BJ (cell line): ENCODE measurements at regions not wholly inside any gene's neighbourhood (a gene's known extent, or its start where the extent isn't known, plus 50 kb on each side); places are given as distances from the start of the nearest gene placed in this dataset.

Experiments
- CTCF ChIA-PET: fragments of 350-600 bp; formaldehyde crosslinking; extraction: SDS; loops from one replicate; lab custom pipeline; 2021; ENCODE audit warnings: antibody characterized with exemption, inconsistent platforms; lab: Yijun Ruan, JAX
- POLR2A ChIA-PET: fragments of 300-600 bp; sonication (Branson Sonifier 250); formaldehyde crosslinking; extraction: SDS; loops from one replicate; lab custom pipeline; 2021; ENCODE audit warnings: antibody characterized with exemption; lab: Charles Lee
- DNase-seq: peaks from one replicate; pipeline ENCODE4 v3.0.0-alpha.2; 2011; ENCODE audit warnings: low read depth
- H3K27me3 ChIP-seq: 2 replicates; pipeline ENCODE4 v1.6.0; 2011; ENCODE audit warnings: low read length; ENCODE audit not compliant: control insufficient read depth, insufficient read depth
- H3K36me3 ChIP-seq: 2 replicates; pipeline ENCODE4 v1.5.1; 2011; ENCODE audit warnings: low read length; ENCODE audit not compliant: control insufficient read depth, insufficient read depth
- H3K4me3 ChIP-seq: 2 replicates; pipeline ENCODE4 v1.5.1; 2011; ENCODE audit warnings: low read depth, mild to moderate bottlenecking, control low read depth, low read length
- TF ChIP-seq, protein P1 (sequence below): IDR thresholded peaks from 2 replicates; pipeline ENCODE4 v1.5.1; 2011; ENCODE audit warnings: low read depth, mild to moderate bottlenecking, control low read depth, inconsistent platforms, low read length, moderate library complexity; ENCODE audit not compliant: insufficient read depth

DNA sequence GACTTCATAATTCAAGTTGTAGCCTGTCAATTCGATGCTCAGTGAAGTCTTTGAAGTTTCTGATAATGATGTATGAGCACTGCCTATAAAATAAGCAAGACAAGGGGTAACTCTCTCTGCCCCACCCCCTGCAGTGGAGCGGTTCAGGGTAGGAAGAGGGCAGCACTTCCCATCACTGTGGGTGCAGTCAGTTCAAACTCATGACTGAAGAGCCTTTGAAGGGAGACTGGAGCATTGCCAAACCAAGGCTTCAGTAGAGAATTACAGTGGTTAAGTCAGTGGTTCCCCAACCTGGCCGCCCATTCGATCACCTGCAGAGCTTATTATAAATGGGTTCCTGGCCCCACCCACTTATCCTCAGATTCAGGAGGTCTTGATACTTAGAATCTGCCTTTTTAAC, 190.6 kb downstream of the SHQ1 start:
- no peak for DNase-seq
- TF ChIP-seq, protein P1, sequence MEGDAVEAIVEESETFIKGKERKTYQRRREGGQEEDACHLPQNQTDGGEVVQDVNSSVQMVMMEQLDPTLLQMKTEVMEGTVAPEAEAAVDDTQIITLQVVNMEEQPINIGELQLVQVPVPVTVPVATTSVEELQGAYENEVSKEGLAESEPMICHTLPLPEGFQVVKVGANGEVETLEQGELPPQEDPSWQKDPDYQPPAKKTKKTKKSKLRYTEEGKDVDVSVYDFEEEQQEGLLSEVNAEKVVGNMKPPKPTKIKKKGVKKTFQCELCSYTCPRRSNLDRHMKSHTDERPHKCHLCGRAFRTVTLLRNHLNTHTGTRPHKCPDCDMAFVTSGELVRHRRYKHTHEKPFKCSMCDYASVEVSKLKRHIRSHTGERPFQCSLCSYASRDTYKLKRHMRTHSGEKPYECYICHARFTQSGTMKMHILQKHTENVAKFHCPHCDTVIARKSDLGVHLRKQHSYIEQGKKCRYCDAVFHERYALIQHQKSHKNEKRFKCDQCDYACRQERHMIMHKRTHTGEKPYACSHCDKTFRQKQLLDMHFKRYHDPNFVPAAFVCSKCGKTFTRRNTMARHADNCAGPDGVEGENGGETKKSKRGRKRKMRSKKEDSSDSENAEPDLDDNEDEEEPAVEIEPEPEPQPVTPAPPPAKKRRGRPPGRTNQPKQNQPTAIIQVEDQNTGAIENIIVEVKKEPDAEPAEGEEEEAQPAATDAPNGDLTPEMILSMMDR = no peak
- POLR2A ChIA-PET = interaction anchor here (0.6 kb wide), 1 partner anchor 9 kb away, joined by 5 read pairs; no protein-coding TSS in a partner anchor
- CTCF ChIA-PET = interaction anchor here (0.5 to 2.0 kb wide), 3 partner anchors 8 to 157 kb away, joined by 3 to 7 read pairs (median 4); no protein-coding TSS in a partner anchor
- H3K4me3 ChIP-seq = no peak overlapping the region
- peaks cover 5% of the 10 kb centered on the region for H3K27me3 ChIP-seq
- H3K36me3 ChIP-seq = no peaks in the 10 kb centered on the region

DNA sequence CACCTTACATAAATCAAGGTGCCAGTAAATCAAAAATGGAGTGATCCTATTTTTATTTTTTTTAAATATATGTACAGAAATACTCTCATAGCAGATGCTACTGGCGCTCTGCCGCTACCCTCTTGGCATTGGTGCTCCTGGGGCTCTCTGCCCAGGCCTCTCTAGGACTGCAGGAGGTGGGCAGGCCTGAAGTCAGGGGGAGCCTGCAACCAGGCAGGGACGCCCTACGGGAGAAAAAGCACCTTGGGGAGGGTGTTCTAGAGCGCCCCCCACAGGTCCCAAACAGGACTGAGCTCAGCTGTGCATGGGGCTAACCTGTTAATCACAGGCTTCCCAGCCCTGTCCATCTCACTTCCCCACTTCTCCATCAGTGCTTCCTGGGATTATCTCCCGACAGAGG, 192.5 kb downstream of the SHQ1 start:
- no peak overlapping the region for H3K4me3 ChIP-seq
- CTCF ChIA-PET = no interaction called here
- DNase-seq = no peak
- POLR2A ChIA-PET = no interaction called here
- TF ChIP-seq, protein P1 = no peak
- peaks cover 11% of the 10 kb centered on the region for H3K27me3 ChIP-seq
- no peaks in the 10 kb centered on the region for H3K36me3 ChIP-seq

- no peak overlapping the region for H3K4me3 ChIP-seq
- CTCF ChIA-PET = no interaction called here
Measured at GRCh38 chr3:72655131-72655551, 193.1 kb downstream of the SHQ1 start.

DNA sequence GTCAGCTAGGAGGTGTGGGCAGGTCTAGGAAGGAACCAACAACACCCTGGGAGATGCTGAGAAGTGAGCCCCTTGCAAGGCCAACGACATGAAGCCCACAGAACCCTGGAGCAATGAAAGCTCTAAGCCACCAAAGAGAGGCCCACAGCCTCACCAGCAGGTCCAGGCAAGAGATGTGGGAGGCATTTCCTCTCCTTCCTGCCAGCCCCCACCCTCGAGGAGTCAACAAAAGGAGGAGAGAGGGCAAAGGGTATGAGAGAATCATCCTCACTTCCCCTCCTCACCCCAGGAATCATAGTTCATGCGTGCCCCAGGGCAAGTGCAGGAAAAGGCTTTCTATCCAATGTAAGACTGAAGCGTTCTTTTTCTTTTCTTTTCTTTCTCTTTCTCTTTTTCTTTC, 195.8 kb downstream of the SHQ1 start:
- peaks cover 15% of the 10 kb centered on the region for H3K27me3 ChIP-seq
- POLR2A ChIA-PET = no interaction called here
- CTCF ChIA-PET = no interaction called here
- no peak for DNase-seq
- no peak overlapping the region for H3K4me3 ChIP-seq
- no peaks in the 10 kb centered on the region for H3K36me3 ChIP-seq
- TF ChIP-seq, protein P1 = no peak

More at GRCh38 chr3:72655131-72655551, 193.1 kb downstream of the SHQ1 start:
- Histone ChIP-seq H3K36me3 (no peaks in the 10 kb centered on the region), H3K27me3 (peaks cover 11% of the 10 kb centered on the region)
- DNase-seq = no peak
- TF ChIP-seq, protein P1 = no peak
- POLR2A ChIA-PET = no interaction called here

DNA sequence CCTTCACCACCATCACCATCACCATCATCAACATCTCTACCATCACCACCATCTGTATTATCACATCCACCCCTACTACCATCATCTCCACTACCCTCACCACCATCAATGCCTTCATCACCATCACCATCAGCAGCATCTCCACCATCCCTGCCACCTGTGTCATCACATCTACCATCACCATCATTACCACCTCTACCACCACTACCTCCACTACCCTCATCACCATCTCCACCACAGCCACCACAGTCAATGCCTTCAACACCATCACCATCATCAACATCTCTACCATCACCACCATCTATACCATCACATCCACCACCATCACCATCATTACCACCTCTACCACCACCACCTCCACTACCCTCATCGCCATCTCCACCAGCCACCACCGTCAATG, 196.7 kb downstream of the SHQ1 start:
- ChIA-PET CTCF (interaction anchor here (1.4 kb wide), 1 partner anchor 15 kb away, joined by 5 read pairs; no protein-coding TSS in a partner anchor), POLR2A (no interaction called here)
- H3K4me3 ChIP-seq = no peak overlapping the region
- TF ChIP-seq, protein P1 = no peak
- no peak for DNase-seq
- no peaks in the 10 kb centered on the region for H3K36me3 ChIP-seq
- H3K27me3 ChIP-seq = peaks cover 15% of the 10 kb centered on the region
